PC-3 (cell line): ENCODE measurements at regions not wholly inside any gene's neighbourhood (a gene's known extent, or its start where the extent isn't known, plus 50 kb on each side); places are given as distances from the start of the nearest gene placed in this dataset.

Experiments
- EZH2 ChIP-seq: fragments of 300-600 bp; sonication (generic); IDR thresholded peaks from one replicate; pipeline ENCODE4 v1.6.1; 2017; ENCODE audit warnings: antibody characterized with exemption, mild to moderate bottlenecking, low read length; ENCODE audit not compliant: unreplicated experiment
- EZH2phosphoT487 ChIP-seq: fragments of 300-600 bp; sonication (generic); IDR thresholded peaks from 2 replicates; pipeline ENCODE4 v1.6.1; 2018; ENCODE audit warnings: mild to moderate bottlenecking, antibody characterized with exemption, low read length, borderline replicate concordance
- TF ChIP-seq, protein P1 (sequence below): fragments of 300-600 bp; sonication (generic); conservative IDR thresholded peaks from 2 replicates; pipeline ENCODE4 v1.5.1; 2017; ENCODE audit warnings: antibody characterized with exemption, low read depth, mild to moderate bottlenecking, low read length

DNA sequence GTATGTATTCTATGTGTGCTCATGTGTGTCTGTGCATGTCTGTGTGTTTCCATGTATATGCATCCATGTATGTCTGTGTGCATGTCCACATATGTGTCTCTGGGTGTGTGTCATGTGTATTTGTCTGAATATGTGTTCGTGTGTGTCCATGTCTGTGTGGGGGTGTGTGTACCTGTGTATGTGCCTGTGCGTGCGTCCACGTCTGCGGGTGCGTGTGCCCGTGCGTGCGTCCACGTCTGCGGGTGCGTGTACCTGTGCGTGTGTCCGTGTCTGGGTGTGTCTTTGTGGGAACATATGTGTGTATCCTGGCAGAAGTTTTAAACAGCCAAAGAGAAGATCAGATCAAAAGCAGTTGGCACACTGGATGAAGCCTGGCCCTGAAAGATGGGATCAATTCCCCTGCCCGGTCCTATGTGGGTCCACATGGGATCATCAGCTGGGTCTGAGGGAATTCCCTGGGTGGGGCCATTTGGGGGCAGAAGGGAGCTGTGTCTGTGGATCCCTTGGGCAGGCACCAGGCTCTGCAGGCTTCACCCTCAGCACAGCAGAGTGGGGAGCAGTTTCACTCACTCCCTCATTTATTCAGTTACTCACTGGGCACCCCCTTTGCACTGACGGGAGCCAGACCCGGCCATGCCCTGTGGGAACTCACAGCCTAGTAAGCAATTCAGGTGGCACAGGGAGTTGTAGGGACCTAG is 167.4 kb downstream of the MN1 start:
- TF ChIP-seq EZH2phosphoT487 = no peak
- no peak for TF ChIP-seq EZH2
- TF ChIP-seq, protein P1, sequence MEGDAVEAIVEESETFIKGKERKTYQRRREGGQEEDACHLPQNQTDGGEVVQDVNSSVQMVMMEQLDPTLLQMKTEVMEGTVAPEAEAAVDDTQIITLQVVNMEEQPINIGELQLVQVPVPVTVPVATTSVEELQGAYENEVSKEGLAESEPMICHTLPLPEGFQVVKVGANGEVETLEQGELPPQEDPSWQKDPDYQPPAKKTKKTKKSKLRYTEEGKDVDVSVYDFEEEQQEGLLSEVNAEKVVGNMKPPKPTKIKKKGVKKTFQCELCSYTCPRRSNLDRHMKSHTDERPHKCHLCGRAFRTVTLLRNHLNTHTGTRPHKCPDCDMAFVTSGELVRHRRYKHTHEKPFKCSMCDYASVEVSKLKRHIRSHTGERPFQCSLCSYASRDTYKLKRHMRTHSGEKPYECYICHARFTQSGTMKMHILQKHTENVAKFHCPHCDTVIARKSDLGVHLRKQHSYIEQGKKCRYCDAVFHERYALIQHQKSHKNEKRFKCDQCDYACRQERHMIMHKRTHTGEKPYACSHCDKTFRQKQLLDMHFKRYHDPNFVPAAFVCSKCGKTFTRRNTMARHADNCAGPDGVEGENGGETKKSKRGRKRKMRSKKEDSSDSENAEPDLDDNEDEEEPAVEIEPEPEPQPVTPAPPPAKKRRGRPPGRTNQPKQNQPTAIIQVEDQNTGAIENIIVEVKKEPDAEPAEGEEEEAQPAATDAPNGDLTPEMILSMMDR = no peak
